UCSD-AML1 (cell line): ENCODE measurements at regions not wholly inside any gene's neighbourhood (a gene's known extent, or its start where the extent isn't known, plus 50 kb on each side); places are given as distances from the start of the nearest gene placed in this dataset.

Experiments used
- DNase-seq: peaks from one replicate; lab custom pipeline; 2025; ENCODE audit not compliant: unreplicated experiment; lab: John Stamatoyannopoulos, UW

DNA sequence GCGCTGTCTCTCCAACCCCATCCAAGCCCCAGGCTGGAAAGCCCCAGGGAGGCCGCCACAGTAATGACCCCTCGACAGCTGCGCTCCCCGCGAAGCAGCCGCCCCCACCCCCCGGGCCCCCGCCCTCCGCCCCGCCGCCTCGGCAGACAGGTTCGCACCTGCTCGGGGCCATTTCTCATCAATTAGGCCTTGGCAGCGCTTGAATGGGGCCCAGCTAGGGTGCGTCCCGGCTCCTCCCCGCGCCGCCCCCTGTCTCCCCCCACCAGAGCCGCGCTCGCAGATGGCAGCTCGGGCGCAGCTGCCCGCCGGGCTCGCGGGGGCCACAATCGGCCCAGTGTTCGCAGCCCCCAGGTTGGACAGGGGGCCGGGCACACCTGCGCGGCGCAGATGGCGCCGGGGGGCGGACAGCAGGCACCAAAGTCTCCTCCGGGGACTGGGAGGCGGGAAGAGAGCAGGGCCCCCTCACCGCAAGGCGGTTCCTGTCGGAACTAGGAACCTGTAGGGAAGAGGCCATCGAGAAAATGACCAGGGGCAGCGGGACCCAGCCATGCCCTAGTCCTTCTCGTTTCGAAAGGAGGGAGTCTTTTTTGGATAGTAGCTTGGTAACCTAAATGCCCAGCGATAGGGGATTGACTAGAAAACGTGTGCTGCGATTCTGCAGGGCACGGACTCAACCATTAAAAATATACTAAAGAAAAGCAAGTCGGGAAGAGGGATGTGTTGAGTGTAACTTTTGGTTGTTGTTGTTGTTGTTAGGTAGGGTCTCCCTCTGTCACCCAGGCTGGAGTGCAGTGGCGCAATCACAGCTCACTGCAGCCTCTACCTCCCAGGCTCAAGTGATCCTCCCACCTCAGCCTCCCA lies 83.2 kb upstream of the EYA2 start:
- no peak for DNase-seq

DNA sequence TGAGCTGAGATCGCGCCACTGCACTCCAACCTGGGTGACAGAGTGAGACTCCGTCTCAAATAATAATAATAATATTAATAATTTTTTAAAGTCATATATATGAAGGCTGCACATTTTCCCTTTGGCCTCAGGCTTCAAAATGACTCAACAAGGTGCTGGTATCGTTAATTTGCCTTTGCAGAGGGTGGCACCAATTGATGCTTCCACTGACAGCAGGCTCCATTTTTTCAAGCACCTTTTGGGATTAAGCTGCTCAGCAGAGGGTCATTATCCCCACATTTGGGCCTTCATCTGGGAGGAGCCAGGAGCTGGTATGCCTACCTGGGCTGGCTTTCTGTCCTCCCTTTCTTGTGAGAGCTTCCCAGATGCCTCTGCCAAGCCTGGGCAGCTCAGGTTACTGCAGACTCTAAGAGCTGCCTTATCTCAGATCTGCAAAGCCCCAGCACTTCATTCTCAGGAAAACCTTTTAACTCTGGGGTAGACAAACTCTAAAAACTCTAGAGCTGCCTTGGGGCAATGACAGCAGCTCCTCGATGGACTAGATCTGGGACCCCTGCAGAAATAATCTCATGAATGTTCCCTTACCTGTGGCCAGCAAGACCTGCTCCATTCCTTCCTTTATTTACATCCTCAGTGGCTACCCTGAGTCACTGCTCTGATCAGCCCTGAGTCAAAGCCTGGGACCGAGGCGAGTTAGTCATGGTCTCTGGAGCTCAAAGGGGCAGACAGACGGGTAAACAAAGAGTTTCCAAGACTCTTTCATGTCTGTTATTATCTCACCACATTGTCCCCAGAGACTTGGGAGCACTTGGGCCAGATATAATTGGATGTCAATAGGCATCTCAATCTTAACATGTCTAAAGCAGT lies 80.0 kb upstream of the EYA2 start:
- DNase-seq = no peak

DNA sequence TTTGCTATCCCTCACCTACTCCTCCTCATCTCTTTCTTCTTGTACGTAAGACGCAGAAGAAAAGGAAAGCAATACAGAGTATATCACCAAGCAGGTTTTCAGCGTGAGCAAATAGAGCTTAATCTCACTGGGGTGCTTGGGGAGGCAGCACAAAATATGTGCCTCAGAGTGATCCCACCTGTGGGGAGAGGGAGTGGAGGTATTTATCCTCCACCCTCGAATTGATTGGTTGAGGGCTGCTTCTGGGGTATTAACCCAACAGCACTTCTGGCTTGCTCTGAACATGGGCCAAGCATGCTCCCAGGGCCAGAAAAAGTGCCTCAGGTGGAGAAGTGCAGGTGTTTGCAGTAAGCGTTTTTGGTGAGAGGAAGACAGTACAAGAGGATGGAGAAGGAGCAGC lies 78.5 kb upstream of the EYA2 start:
- no peak for DNase-seq

DNA sequence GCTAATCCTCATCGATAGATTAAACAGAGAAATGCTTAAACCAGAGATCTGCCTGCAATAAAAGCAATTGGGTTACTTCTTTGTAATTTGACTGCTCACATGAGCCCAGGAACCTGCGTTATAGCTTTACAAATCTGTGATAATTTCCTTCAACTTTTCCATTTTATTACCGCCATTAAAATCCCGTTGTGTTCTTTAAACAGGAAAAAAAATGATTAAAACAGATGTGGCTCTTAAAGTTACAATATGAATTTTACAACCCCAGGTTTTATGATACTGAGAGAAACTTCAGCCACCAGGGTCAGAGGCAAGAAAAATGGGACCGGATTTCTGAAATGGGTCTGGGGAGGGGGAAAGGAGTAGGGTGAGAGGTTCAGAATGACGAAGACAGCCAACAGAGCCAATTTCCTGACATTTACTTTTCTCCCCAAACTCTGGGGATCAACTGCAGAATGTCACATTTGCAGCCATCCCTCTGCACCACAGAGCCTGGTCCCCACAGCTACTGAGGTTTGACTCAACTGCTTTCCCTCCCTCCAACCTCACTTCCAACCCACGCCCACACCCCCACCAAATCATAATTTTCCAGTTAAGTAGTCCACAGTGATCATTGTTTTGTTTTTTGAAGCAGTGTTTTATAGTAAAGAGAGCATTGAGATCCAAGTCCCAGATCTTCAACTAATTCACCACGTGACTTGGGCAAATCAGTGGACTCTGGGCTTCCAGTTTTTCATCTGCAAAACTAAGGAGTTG lies 77.6 kb upstream of the EYA2 start:
- DNase-seq = no peak

DNA sequence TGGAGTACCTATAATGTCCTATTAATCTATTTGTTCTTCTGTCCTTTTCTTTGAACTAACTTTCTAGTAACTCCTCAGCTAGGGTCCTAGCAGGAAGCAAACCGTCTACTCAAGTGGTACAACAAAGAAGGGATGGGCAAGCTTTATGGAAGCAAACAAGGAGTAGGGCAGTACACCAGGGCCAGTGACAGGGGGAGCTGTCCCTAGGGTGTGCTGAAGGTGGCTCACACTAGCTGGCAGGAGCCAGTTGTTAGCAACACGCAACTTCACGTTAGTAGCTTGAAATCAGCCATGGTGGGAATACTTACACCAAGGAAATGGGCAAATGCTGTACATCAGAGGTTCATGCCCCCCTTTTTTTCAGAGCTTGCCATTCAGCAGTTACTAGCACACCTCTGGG lies 74.0 kb upstream of the EYA2 start:
- no peak for DNase-seq

DNA sequence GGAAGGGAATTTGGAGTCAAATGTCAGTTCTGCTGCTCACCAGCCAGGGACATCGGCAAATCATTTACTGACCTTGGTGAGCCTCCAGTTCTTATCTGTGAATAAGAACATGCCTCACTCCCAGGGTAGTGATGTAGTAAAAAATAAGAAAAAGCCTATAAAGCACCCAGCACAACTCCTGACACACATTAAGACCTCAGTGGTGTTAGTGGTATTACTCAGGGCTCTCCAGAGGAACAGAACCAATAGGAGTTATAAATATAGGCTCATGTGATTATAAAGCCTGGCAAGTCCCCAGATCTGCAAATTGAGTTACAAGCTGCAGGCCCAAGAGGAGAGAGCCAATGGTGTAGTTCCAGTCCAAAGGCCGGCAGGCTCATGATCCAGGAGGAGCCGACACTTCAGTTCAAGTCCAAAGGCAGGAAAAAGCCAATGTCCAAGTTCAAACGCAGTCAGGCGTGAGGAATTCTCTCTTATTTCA lies 71.3 kb upstream of the EYA2 start:
- DNase-seq = no peak

DNA sequence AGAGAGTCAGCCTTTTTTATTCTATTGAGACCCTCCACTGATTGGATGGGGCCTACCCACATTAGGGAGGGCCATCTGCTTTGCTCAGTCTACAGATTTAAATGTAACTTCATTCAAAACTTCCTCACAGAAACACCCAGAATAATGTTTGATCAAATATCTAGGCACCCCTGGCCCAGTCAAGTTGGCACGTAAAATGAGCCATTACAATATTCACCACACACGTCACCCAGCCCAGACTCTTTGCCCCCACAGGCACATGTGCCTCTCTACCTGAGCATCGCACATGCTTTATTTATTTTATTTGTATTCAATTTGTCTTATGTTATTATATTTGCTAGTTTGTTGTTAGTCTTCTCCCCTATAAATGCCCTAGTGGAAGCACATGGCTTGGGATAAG lies 70.9 kb upstream of the EYA2 start:
- no peak for DNase-seq

DNA sequence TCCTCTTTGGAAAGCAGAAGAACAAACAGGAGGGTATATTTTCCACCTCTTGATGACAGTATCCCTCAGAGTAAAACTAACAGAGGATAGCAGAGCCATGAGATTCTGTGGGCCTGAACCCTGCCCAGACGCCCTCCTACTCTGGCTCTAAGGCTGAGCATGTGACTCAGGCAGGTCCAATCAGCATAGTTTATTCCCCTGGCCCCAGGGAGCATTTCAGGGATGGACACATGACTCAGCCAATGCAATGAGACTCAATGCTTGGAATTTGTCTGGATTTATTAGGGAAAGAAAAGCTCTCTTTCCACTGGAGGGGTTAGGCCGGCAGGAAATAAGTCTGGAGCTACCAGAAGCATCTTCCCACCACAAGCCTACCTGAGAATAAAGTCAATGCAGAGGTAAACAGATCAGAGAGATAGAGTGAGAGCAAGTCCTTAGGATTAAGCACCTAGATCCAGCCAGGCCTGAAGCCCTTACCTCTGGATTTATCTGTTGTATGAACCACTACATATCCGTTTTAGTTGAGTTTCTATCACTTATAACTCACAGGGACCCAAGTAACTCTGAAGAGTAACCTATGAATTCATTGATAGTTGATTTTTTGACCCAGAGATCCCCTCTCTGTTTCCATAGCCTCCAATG lies 68.2 kb upstream of the EYA2 start:
- no peak for DNase-seq

DNA sequence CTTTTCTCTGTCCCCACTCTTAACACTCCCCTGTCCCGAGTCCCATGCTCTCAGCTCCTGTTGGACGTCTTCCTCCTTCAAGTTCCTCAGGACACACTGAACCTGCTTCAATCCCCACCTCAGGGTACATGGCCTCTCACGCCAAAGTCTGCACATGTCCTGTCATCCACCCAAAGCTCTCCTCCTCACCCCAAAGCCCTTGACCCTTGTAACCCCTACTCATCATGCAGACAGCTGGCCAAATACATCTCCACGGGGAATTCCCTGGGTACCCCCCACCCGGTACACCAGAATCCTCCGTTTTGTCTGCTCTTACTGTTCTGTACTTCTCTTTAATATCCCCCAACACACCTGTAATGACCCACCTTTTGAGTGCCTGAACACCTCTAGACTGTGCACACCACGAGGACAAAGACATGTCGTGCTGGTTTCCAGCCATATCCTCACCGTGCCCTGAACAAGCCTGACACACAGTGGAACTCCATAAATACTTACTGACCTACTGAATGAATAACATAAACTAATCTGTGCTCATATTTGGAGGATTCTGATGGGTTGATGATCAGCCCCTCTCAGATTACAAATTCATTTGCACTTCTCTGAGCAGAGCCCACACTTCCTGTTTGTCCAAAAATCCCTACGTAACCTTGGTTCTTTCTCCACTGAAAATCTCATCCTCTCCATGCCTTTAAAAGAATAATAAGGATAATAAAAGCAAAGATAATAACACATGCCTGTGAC lies 66.8 kb upstream of the EYA2 start:
- no peak for DNase-seq

DNA sequence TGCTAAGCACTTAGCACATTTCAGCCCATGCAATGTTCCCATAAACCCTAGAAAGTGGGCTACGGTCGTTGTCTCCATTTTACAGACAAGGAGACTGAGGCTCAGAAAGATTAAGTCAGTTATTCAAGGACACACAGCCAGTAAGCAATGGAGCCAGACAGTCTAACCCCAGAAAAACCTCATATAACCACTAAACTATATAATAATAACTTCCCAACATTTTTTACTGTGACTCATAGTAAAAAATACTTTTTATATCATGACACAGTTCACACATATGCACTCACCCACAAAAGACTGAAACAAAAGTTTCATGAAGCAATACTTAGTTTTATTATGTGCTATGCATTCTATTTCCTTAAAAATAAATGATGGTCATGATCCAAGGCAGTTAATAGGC lies 66.2 kb upstream of the EYA2 start:
- DNase-seq = no peak

DNA sequence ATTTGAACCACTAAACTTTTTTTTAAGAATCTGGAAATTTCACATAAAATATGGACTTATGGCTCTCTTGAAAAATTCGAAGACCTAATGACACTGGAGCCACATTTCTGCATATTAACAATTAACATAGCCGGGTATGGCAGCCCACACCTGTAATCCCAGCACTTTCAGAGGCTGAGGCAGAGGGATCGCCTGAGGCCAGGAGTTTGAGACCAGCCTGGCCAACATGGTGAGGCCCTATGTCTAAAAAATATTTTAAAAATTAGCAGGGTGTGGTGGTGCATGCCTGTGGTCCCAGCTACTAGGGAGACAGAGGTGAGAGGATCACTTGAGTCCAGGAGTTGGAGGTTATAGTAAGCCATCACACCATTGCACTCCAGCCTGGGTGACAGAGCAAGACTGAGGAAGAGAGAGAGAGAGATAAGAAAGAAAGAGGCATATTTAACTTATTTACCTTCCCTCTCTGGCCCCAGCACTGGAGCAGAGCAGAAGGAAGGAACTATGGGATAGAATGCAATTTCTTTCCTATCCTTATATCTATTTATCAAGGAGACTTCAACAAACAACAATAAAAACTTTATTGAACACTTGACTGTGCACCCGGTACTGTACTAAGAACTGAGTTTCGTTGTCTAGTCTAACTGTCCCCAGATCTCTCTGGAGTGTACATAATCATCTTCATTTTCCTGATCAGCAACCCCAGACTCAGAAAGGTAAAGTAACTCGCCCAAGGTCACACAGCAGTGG lies 63.6 kb upstream of the EYA2 start:
- DNase-seq = no peak

DNA sequence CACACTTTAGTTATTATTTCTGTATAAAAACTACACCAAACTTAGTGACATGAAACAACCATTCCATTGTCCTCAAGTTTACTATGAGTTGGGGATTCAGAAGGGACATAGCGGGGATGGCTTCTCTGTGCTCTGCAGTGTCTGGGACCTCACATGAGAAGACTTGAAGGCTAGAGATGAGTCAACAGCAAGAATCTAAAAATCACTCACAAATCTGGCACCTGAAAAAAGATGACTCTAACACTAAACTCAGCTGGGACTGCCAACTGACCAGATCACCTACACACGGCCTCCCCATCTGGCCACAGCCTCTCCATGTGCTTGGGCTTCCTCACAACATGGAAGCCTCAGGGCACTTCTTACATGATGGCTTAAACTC lies 63.0 kb upstream of the EYA2 start:
- DNase-seq = no peak

DNA sequence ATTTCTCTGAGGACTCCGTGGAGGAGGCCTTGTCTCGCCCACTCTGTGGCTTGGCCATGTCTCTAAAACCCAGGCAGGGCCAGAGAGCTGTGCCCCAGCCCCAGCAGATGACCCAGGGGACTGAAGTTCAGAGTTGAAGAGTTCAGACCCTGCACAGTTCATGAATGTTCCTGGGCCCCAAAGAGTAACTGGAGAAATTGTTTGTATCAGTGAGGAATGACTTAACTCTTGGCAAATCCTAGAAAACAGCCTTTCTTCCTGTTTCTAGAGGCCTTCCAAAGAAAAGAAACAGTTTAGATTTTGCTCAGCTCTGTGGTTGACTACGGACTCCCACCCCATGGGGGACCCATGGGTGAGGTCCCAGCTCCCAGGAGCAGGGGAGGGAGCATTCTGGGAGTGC lies 62.1 kb upstream of the EYA2 start:
- DNase-seq = no peak

DNA sequence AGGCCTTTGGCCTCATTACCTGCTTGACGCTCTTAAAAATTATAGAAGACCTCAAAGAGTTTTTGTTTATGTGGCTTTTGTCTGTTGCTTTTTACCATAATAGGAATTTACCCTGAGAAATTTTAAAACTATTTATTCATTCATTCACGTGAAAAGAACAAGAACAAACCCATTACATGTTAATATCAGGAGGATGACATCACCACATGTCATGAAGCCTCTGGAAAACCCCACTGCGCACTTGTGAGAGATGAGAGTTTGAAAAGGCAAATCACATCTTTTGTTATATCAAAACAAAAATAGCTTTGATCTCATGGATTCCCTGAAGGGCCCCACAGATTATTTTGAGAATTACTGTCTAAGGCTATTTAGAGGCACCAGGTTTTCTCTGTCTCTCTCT lies 61.3 kb upstream of the EYA2 start:
- no peak for DNase-seq

DNA sequence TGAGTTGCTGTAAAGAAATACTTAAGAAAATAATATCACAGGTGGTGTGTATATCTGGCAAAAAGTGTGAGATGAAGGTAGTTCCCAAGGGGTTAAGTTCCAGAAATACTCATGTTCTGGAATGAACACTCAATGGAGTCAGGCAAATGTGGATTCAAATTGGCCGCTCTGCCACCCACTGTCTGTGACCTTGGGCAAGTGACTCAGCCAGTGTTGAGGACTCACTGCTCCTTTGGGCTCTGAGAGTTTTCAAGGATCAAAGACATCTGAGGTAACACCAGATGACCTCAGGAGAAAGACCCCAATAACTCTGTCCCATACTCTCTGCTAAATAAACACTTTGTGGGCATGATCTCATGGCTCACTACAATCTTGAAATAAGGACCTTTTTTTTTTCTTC lies 59.2 kb upstream of the EYA2 start:
- no peak for DNase-seq

DNA sequence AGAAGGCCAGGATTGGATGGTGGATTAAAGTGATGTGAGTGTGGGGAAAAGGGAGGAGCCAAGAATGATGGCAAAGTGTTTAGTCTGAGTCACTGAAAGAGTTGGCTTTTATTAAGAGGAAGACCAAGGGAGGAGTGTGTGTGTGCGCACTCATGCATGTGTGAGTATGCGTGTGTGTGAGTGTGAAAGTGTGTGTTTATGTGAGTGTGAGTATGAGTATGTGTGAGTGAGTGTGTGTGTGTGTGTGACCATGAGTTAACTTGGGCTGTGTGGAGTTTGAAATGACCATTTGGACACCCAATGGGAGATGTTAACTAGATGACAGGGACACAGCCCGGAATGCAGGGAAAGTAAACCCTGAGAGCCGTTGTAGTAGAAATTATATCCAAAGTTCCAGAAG lies 57.6 kb upstream of the EYA2 start:
- DNase-seq = no peak

DNA sequence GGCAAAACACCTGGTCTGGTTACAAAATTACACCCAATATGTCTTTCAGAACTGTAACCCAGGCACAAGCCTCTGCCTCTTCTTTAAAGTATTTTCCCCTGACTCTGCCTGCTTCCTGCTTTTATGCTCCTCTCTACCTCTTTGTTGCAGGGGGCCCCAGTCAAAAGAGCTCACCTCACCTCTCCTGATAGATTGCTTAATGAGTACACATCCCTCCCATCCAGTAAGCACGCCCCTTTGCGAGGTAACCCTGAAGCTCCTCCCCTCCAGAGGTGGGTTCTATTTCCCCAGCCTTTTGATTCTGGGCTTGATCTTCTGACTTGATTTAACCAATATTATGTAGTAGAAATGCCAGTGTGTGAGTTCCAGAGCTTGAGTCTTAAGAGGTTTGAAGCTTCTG lies 56.6 kb upstream of the EYA2 start:
- DNase-seq = no peak

DNA sequence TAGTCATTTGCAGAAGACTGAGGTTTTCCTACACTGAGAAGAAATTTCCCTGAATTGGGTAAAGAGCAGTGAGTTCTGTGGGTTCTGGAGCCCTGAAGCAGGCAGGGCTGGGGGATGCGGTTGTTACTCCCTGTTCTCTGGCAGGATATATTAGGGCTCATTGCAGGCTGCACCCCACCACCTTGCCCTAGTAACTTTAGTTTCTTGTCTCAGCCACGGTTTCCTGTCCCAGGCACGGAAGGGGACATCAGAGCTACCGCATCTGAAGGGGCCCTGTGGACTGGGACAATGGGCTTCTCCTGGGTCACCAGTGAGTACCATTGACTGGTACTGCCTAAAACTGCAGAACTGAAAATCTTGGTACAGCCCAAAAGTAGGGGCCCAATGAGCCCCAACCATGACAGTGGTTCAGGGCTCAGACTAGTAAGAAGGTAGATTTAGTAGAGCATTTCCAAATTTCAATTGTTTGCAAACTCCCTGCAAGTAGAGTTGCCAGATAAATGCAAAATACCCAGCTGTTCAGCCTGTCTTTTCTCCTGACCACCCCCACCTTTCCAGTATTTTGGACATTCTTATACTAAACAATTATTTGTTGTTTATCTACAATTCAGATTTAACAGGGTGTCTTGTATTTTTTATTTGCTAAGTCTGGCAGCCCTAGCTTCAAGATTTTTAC lies 54.5 kb upstream of the EYA2 start:
- DNase-seq = no peak
